OCI-LY1 (cell line): ENCODE measurements at regions not wholly inside any gene's neighbourhood (a gene's known extent, or its start where the extent isn't known, plus 50 kb on each side); places are given as distances from the start of the nearest gene placed in this dataset.

Experiments used
- CTCF ChIP-seq: fragments of 200-600 bp; sonication (generic), shearing (Covaris generic); IDR thresholded peaks from 2 replicates; pipeline ENCODE4 v1.5.1; 2017; ENCODE audit warnings: mild to moderate bottlenecking, antibody characterized with exemption, low read length, moderate library complexity, mixed read lengths
- EZH2 ChIP-seq: fragments of 200-600 bp; sonication (generic), shearing (Covaris generic); IDR thresholded peaks from 2 replicates; pipeline ENCODE4 v1.8.0; 2017; ENCODE audit warnings: borderline replicate concordance, mixed run types, mild to moderate bottlenecking, antibody characterized with exemption, low read length, moderate library complexity, mixed read lengths

- TF ChIP-seq CTCF: no peak
- TF ChIP-seq EZH2: no peak
Measured at GRCh38 chr17:79560527-79560926, 50.3 kb downstream of the RBFOX3 start.
